ENCODE measurements at regions not wholly inside any gene's neighbourhood (a gene's known extent, or its start where the extent isn't known, plus 50 kb on each side); places are given as distances from the start of the nearest gene placed in this dataset.

DNA sequence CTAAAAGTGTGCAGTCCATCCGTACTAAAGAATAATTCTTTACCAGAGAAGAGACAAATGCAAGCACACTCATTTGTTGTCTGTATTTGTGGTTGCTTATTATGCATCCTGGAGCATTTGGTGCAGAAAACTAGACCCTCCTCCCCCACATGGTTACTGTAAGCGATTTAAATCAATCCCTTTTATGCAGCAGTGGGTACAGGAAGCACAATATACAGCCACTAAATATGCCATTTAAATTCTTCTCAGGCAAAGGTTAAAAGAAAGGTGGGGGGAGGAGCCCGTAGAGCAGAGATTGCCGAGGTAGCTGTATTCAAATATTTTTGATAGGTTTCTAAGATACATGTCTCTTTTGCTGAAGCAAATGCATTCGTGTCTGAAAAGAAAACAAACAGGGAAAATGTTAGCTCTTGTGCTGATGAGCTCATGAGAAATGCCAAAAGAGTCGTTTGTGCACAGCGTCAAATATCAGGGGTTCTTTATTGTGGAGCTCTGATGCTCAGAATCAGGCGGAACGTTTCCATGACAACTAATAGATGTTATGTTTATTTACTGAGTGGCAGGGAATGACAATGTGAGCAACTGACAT lies 131.3 kb upstream of the NPVF start:
- Histone ChIP-seq H3K9me2 (ENCODE audit: insufficient read depth) (no peaks in the 10 kb centered on the region), H3F3A (ENCODE audit: insufficient read depth, low read depth) (no peaks in the 10 kb centered on the region), H2AFZ (no peak overlapping the region), H3K27ac (no peak overlapping the region), H3K4me3 (no peak overlapping the region), H3K9me3 (ENCODE audit: insufficient read depth, low read depth) (no peaks in the 10 kb centered on the region), H3K79me2 (ENCODE audit: low read depth) (no peaks in the 10 kb centered on the region), H3K4me1 (replicated peaks; ENCODE audit: insufficient read depth) (no peaks in the 10 kb centered on the region), H4K20me1 (ENCODE audit: insufficient read depth) (no peaks in the 10 kb centered on the region), H3K27me3 (ENCODE audit: insufficient read depth, low read depth) (peaks cover 42% of the 10 kb centered on the region), H3K4me2 (no peak overlapping the region), H3K36me3 (ENCODE audit: low read depth) (no peaks in the 10 kb centered on the region)
- intact Hi-C loops (cut with micrococcal nuclease; ENCODE audit: unreplicated experiment) = no loop called here
- TF ChIP-seq CTCF (conservative IDR thresholded peaks at IDR 0.05) (no peak), EZH2 (IDR thresholded peaks at IDR 0.05; ENCODE audit: low read depth) (no peak)
- no peak for DNase-seq
- ChIA-PET CTCF (interaction anchor here (0.6 kb wide), 1 partner anchor 721 kb away, joined by 5 read pairs; no protein-coding TSS in a partner anchor), POLR2A (ENCODE audit: unreplicated experiment) (interaction anchor here (0.6 kb wide), 1 partner anchor 13 kb away, joined by 3 read pairs; no protein-coding TSS in a partner anchor)
- BruUV-seq (replicated peaks) = no TSS peak

DNA sequence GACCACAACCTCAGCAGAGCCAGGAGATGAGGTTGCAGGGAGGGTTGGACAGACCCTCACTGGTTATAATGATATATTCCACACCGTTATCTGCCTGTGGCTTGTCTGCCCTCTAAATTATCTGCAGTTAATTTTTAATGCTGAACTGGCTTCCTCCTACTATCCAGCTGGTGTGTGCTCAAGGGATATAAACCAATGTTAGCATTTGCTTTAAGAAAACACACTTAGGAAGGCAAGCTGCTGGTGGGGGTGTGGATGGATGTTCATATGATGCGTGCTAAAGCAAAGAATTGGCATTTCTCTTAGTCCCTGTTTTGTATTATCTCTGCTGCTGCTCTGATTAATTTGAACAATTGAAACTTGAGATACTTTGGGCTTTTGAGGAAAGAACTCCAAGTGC lies 132.2 kb upstream of the NPVF start:
- Histone ChIP-seq H3K4me1 (replicated peaks; ENCODE audit: insufficient read depth) (no peaks in the 10 kb centered on the region), H3K9me2 (ENCODE audit: insufficient read depth) (no peaks in the 10 kb centered on the region), H3K4me3 (no peak overlapping the region), H3K36me3 (ENCODE audit: low read depth) (no peaks in the 10 kb centered on the region), H4K20me1 (ENCODE audit: insufficient read depth) (no peaks in the 10 kb centered on the region), H3K4me2 (no peak overlapping the region), H3F3A (ENCODE audit: insufficient read depth, low read depth) (no peaks in the 10 kb centered on the region), H3K27me3 (ENCODE audit: insufficient read depth, low read depth) (peaks cover 46% of the 10 kb centered on the region), H3K27ac (no peak overlapping the region), H3K79me2 (ENCODE audit: low read depth) (no peaks in the 10 kb centered on the region), H2AFZ (no peak overlapping the region), H3K9me3 (ENCODE audit: insufficient read depth, low read depth) (no peaks in the 10 kb centered on the region)
- ChIA-PET POLR2A (ENCODE audit: unreplicated experiment) (no interaction called here), CTCF (no interaction called here)
- TF ChIP-seq EZH2 (IDR thresholded peaks at IDR 0.05; ENCODE audit: low read depth) (no peak), CTCF (conservative IDR thresholded peaks at IDR 0.05) (no peak)
- intact Hi-C loops (cut with micrococcal nuclease; ENCODE audit: unreplicated experiment) = no loop called here
- BruUV-seq (replicated peaks) = no TSS peak
- no peak for DNase-seq

GRCh38 chr7:25361387-25361786 lies 133.1 kb upstream of the NPVF start:
- Histone ChIP-seq H4K20me1 (ENCODE audit: insufficient read depth) (no peaks in the 10 kb centered on the region), H3K27ac (no peak overlapping the region), H3K27me3 (ENCODE audit: insufficient read depth, low read depth) (peaks cover 45% of the 10 kb centered on the region), H3K36me3 (ENCODE audit: low read depth) (no peaks in the 10 kb centered on the region), H3K79me2 (ENCODE audit: low read depth) (no peaks in the 10 kb centered on the region), H2AFZ (no peak overlapping the region), H3K4me3 (no peak overlapping the region), H3K4me2 (no peak overlapping the region), H3K4me1 (replicated peaks; ENCODE audit: insufficient read depth) (no peaks in the 10 kb centered on the region), H3K9me3 (ENCODE audit: insufficient read depth, low read depth) (no peaks in the 10 kb centered on the region), H3F3A (ENCODE audit: insufficient read depth, low read depth) (no peaks in the 10 kb centered on the region), H3K9me2 (ENCODE audit: insufficient read depth) (no peaks in the 10 kb centered on the region)
- ChIA-PET POLR2A (ENCODE audit: unreplicated experiment) (no interaction called here), CTCF (no interaction called here)
- TF ChIP-seq CTCF (conservative IDR thresholded peaks at IDR 0.05) (no peak), EZH2 (IDR thresholded peaks at IDR 0.05; ENCODE audit: low read depth) (no peak)
- no peak for DNase-seq
- no TSS peak for BruUV-seq (replicated peaks)
- intact Hi-C loops (cut with micrococcal nuclease; ENCODE audit: unreplicated experiment) = no loop called here
